ENCODE measurements at regions not wholly inside any gene's neighbourhood (a gene's known extent, or its start where the extent isn't known, plus 50 kb on each side); places are given as distances from the start of the nearest gene placed in this dataset.

GRCh38 chr2:235165136-235165535 is 213.3 kb downstream of the SH3BP4 start:
- DNase-seq = no peak
- H3K9me3 ChIP-seq = no peaks in the 10 kb centered on the region
- H3K27ac ChIP-seq = no peak overlapping the region
- WGBS, 3 donors = 67 to 80% (median 77%) methylated on average over 9 of the region's 9 CpGs
- no peak for TF ChIP-seq CTCF (IDR thresholded peaks at IDR 0.05)
- H3K36me3 ChIP-seq (ENCODE audit: insufficient read depth in 1 of 2, low read depth in 1 of 2) = no peaks in the 10 kb centered on the region
- intact Hi-C loops (cut with DNase I) = no loop called here
- no peaks in the 10 kb centered on the region for H3K27me3 ChIP-seq (ENCODE audit: insufficient read depth in 3 of 3, low read length in 2 of 3)
- no peaks in the 10 kb centered on the region for H3K4me1 ChIP-seq
- H3K4me3 ChIP-seq = no peak overlapping the region
- ATAC-seq = no peak

GRCh38 chr2:235165631-235166030 is 213.8 kb downstream of the SH3BP4 start:
- intact Hi-C loops (cut with DNase I) = no loop called here
- no peak overlapping the region for H3K4me3 ChIP-seq
- 69 to 78% (median 75%) methylated on average over 4 of the region's 4 CpGs for WGBS, 3 donors
- no peaks in the 10 kb centered on the region for H3K27me3 ChIP-seq (ENCODE audit: insufficient read depth in 3 of 3, low read length in 2 of 3)
- no peaks in the 10 kb centered on the region for H3K4me1 ChIP-seq
- no peak for DNase-seq
- TF ChIP-seq CTCF (IDR thresholded peaks at IDR 0.05) = no peak
- no peaks in the 10 kb centered on the region for H3K9me3 ChIP-seq
- no peak overlapping the region for H3K27ac ChIP-seq
- ATAC-seq = no peak
- H3K36me3 ChIP-seq (ENCODE audit: insufficient read depth in 1 of 2, low read depth in 1 of 2) = no peaks in the 10 kb centered on the region

GRCh38 chr2:235168174-235168979 is 216.6 kb downstream of the SH3BP4 start:
- TF ChIP-seq CTCF (IDR thresholded peaks at IDR 0.05) = no peak
- intact Hi-C loops (cut with DNase I) = no loop called here
- WGBS, 3 donors = 75 to 85% (median 80%) methylated on average over 8 of the region's 8 CpGs

DNA sequence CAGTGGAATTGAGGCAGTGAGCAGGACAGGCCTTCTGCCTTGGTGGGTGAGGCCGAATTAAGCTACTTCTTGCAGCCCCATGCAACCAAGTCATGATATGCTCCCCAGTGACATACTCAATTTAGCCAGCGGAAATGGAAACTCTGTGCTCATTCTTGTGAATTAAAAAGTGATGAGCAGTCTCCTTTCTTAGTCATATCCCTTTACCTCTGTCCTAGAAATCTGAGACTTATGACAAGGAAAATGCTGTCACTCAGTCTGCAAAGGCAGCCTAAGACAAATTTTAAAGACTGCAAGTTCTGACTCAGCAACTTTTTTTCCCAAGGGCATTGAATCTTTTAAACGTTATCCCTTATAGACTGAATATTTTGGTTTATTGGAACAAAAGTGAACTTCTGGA is 218.2 kb downstream of the SH3BP4 start:
- no peak overlapping the region for H3K27ac ChIP-seq
- DNase-seq (no peak), ATAC-seq (no peak)
- intact Hi-C loops (cut with DNase I) = no loop called here
- no peak overlapping the region for H3K4me3 ChIP-seq
- 59 to 76% (median 69%) methylated on average over 3 of the region's 3 CpGs for WGBS, 3 donors
- no peaks in the 10 kb centered on the region for H3K9me3 ChIP-seq
- no peak for TF ChIP-seq CTCF (IDR thresholded peaks at IDR 0.05)
- H3K4me1 ChIP-seq = no peaks in the 10 kb centered on the region
- no peaks in the 10 kb centered on the region for H3K27me3 ChIP-seq (ENCODE audit: insufficient read depth in 3 of 3, low read length in 2 of 3)
- no peaks in the 10 kb centered on the region for H3K36me3 ChIP-seq (ENCODE audit: insufficient read depth in 1 of 2, low read depth in 1 of 2)

More at GRCh38 chr2:235168174-235168979, 216.6 kb downstream of the SH3BP4 start:
- no peaks in the 10 kb centered on the region for H3K4me1 ChIP-seq
- no peaks in the 10 kb centered on the region for H3K9me3 ChIP-seq
- no peaks in the 10 kb centered on the region for H3K36me3 ChIP-seq (ENCODE audit: insufficient read depth in 1 of 2, low read depth in 1 of 2)
- DNase-seq (no peak), ATAC-seq (no peak)
- H3K4me3 ChIP-seq = no peak overlapping the region
- H3K27ac ChIP-seq = no peak overlapping the region
- H3K27me3 ChIP-seq (ENCODE audit: insufficient read depth in 3 of 3, low read length in 2 of 3) = no peaks in the 10 kb centered on the region
